GM19351 (cell line): ENCODE measurements at regions not wholly inside any gene's neighbourhood (a gene's known extent, or its start where the extent isn't known, plus 50 kb on each side); places are given as distances from the start of the nearest gene placed in this dataset.
"Not testable (repeated sequence)": the region's sequence is repeated elsewhere in the genome, so short reads cannot be mapped to it uniquely, and the experiment has no call there.

ENCODE experiments used
- ATAC-seq: cut with Tn5 transposase; IDR thresholded peaks from one replicate; pipeline ENCODE4 v1.9.1; 2021; ENCODE audit warnings: mild to moderate bottlenecking, moderate library complexity; ENCODE audit not compliant: unreplicated experiment

DNA sequence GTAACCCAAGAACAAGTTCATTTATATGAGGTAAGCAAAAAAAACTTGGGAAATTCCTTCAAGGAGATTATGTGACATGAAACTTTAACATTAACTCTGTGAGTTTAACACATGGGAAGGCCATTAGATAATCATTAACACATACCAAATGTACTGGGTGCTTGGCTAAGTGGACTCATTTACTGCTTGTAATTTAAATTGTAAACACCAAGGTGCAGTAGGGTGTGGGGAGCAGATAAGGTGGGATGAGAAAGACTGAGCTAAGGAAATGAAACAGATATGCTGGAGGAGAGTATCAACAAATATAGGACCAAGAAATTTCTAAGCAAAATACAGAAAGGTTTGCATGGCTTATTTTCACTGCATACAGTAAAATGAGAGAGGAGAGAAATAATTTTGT is 2384.8 kb upstream of the ACO1 start:
- no peak for ATAC-seq

- ATAC-seq: no peak
These were observed 2373.8 kb upstream of the ACO1 start for GRCh38 chr9:30010691-30011090.

- no peak for ATAC-seq
These were observed 2371.8 kb upstream of the ACO1 start for GRCh38 chr9:30012622-30013021.

- no peak for ATAC-seq
These were observed 2369.4 kb upstream of the ACO1 start for GRCh38 chr9:30015073-30015472.

DNA sequence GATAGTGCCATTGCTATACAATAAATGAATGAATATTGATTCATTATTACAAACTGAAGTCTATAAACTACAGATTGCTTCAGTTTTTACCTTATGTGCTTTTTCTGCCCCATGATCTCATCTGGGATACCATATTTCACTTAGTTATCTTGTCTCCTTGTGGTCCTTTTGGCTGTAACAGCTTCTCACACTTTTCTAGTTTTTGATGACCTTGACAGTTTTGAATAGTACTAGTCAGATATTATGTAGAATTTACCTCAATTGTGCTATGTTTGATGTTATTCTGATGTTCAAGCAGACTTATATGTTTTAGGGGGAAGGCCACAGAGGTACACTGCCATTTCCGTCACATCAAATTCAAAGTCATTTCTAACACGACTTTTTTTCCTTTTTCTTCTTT is 2364.3 kb upstream of the ACO1 start:
- no peak for ATAC-seq

- ATAC-seq: no peak
These were observed 2348.7 kb upstream of the ACO1 start for GRCh38 chr9:30035761-30036160.

GRCh38 chr9:30036558-30036957 is 2347.9 kb upstream of the ACO1 start:
- ATAC-seq: no peak

- ATAC-seq: no peak
These were observed 2344.7 kb upstream of the ACO1 start for GRCh38 chr9:30039712-30040111.

- ATAC-seq: no peak
These were observed 2336.0 kb upstream of the ACO1 start for GRCh38 chr9:30048396-30048795.

DNA sequence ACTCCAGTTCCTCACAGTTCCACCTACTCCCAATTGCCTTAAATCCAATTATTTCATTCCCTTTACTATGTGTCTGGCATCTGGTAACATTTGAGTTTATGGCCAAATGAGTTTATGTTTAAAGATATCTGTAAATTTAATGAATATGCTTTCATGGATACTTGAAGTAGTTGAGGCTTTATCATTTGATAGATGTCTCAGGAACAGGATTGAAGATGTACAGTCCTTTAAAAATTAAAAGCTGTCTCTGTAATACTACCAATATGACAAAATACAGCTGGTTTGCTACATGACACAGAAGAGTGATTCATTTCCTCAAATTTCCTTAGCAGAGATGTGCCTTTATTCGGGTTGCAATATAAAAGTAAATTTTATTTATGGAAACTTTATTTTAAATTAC is 2326.0 kb upstream of the ACO1 start:
- ATAC-seq: no peak

DNA sequence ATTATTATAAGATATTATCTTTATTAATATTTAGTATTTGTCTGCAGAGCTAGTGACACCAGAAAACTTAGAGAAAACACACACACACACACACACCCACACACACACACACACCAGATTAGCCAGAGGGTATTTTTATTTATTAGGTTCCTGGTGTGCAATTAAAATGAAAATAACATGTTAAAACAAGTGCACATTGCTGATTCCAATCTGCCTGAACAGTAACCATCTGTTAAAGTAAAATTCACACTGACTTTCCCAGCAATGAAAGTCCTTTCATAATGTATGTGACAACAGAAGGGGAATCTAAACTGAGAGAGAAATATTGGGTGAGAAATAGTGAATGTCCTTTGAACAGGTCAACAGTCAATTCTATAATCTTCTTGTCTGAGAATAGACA is 2323.5 kb upstream of the ACO1 start:
- no peak for ATAC-seq

DNA sequence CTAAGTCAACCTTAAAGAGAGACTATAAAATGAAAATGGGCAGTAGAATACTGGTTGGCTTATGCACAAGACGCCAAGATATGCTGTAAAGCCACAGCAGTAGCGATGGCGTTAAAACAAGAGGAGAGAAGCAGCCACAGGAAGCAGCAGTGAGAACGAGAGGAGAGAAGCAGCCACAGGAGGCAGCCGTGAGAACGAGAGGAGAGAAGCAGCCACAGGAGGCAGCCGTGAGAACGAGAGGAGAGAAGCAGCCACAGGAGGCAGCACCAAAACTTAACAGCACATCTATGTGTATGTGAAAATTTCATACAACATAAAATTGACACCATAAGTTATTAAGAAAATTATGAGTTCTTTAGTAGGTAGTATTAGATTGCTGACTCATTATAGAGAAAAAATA is 2318.6 kb upstream of the ACO1 start:
- ATAC-seq: no peak

- ATAC-seq: not testable (repeated sequence)
These were observed 2315.2 kb upstream of the ACO1 start for GRCh38 chr9:30069236-30069635.

DNA sequence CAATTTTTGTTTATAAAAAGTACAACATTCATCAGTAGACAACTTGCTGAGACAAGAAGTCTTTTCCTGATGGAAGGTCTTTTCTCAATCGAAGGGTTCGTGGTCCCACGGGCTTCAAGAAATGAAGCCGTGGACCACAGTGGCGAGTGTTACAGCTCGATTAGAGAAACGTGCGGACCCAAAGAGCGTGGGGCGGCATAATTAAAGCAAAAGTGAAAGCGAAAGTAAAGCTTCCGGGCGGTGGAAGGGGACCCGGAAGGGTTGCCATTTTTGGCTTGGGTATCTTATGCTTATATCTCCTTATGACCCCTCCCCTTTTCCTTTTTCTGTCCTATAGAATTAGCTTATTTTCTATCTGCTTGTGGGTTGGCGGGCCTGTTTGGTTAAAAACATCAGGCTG is 2309.4 kb upstream of the ACO1 start:
- no peak for ATAC-seq

- ATAC-seq: peak; percentile 88
These were observed 2308.8 kb upstream of the ACO1 start for GRCh38 chr9:30075451-30076199.

DNA sequence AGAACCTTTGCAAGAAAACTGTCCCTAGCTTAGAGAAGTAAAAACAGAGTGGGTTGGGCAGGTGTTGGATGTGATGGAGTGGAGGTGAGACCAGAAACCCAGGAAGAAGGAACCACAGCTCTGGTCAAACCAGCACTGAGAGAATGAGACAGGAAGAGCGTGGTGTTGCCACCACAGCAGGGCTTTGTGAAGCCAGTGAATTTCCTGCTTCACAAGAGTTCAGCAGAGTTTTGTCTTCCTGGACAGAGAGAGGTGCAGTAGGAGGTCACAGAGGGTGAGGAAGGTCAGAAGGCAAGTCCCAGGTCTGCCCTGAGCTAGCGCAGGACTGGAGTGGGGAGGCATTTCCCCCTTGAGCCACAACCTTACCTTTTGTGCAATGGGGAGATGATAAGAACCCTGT is 2306.2 kb upstream of the ACO1 start:
- ATAC-seq: no peak

DNA sequence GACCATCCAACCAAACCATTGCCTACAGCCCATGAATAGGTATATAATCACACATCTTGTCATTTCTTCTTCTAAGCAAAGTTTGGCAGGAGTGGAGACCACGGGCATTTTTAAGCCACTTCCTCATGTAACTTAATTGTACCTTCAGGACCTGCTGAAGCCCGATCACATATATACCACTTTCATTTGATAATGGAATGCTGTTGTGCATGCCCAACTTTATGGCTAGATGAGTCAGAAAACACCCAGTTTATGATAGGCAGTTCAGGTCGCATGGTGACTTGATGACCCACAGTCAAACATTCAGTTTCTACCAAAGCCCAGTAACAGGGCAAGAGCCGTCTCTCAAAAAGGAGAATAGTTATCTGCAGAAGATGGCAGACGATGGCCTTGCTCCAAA is 2295.0 kb upstream of the ACO1 start:
- ATAC-seq: no peak

DNA sequence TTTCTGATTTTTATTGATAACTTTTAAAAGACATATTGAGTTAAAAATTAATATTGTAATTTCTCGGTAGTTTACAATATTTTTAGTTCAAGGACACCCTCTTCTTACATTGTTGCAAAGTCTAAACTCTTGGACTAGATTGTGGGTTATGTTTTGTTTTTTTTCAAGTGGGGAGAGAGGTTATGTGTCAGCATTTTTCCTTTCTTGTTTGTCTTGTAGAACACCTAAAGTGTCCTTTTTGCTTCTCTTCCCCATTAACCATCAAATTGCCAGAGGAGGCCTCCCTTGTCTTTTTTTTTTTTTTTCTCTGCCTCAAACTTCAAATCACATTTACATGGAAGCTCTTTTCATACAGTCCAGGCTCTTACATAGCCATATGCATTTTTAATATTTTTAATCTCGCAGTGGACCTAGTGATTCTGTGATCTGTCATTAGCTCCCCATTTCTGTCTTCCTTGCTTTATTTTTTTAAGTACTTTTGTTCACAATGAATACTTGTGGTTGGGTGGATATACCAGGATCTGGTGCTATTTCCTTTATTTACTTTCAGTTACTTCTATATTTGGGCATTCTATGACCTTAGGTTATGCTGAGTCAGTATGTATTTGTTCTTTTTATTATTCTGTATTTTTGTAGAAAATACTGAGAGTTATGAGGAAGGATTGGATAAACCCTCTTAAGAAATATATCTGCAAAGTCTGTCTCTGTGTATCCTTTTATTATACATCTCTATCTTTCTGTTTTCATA is 2280.6 kb upstream of the ACO1 start:
- no peak for ATAC-seq

- not testable (repeated sequence) for ATAC-seq
These were observed 2277.3 kb upstream of the ACO1 start for GRCh38 chr9:30107134-30107533.

GRCh38 chr9:30116673-30117217 is 2267.7 kb upstream of the ACO1 start:
- ATAC-seq: no peak

DNA sequence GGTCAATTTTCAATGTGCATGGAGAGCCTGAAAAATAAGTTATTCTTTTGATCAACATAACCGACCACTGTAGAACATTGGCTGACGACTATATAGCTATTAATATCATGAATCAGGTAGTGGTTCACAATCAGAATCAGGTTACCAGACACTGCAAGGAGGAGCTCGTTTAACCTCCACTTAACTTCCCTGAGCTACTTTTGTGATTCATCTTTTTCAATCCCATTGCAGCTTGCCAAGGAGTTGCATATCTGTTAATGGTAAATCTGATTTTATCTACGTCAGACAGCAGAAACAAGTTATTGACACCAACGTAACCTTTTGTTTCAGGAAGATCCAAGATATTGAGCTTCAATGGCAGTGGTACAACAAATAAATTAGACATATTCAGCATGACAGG is 2263.8 kb upstream of the ACO1 start:
- ATAC-seq: no peak

GRCh38 chr9:30121611-30122010 is 2262.8 kb upstream of the ACO1 start:
- no peak for ATAC-seq
